ENCODE measurements at regions not wholly inside any gene's neighbourhood (a gene's known extent, or its start where the extent isn't known, plus 50 kb on each side); places are given as distances from the start of the nearest gene placed in this dataset.
A peak's percentile ranks its signal among the peaks of the same experiment; 100 is the strongest.

- Histone ChIP-seq H3K4me3 (no peak overlapping the region), H3K4me2 (no peak overlapping the region), H3K27ac (no peak overlapping the region), H3K9me3 (peaks cover 3% of the 10 kb centered on the region; the same call in 1 of the 3 replicates), H3K4me1 (no peaks in the 10 kb centered on the region)
- ATAC-seq (no peak), DNase-seq (ENCODE audit: low read depth in 1 of 2, low spot score in 1 of 2) (peak in 1 of 2 experiments; percentile 9), FAIRE-seq (no peak)
- CTCF ChIA-PET: interaction anchor here (1.5 to 4.3 kb wide), 2 partner anchors 13 to 14 kb away, joined by 4 to 20 read pairs; no protein-coding TSS in a partner anchor
- no peak for TF ChIP-seq ELK1 (IDR thresholded peaks at IDR 0.05; ENCODE audit: low read depth, low read length)
- TF ChIP-seq FOSL2 (IDR thresholded peaks at IDR 0.05): no peak
- no peak for TF ChIP-seq FOSL2 (CRISPR knock-in tag; IDR thresholded peaks at IDR 0.05)
- no peak for TF ChIP-seq PHF8 (IDR thresholded peaks at IDR 0.05; ENCODE audit: borderline replicate concordance, low read depth)
- no peak for TF ChIP-seq NR3C1 (IDR thresholded peaks at IDR 0.05)
- no peak for TF ChIP-seq ZFP36 (IDR thresholded peaks at IDR 0.05; ENCODE audit: borderline replicate concordance, partially characterized antibody)
- no peak for TF ChIP-seq E2F6 (IDR thresholded peaks at IDR 0.05; ENCODE audit: borderline replicate concordance, low read depth)
- POLR2A ChIA-PET: no interaction called here
- WGBS (ENCODE audit: missing lambda C conversion rate): 51% methylated on average over 3 of the region's 3 CpGs
Observed at GRCh38 chr20:24357177-24357576, 112.3 kb upstream of the SYNDIG1 start.

- no peak for FAIRE-seq
- 48% methylated on average over 4 of the region's 4 CpGs for WGBS (ENCODE audit: missing lambda C conversion rate)
- ChIA-PET CTCF (no interaction called here), POLR2A (no interaction called here)
- H3K9me3 ChIP-seq: no peaks in the 10 kb centered on the region
- H3K27ac ChIP-seq: no peak overlapping the region
- ATAC-seq: no peak
- no peaks in the 10 kb centered on the region for H3K4me1 ChIP-seq
- no peak overlapping the region for H3K4me3 ChIP-seq
- H3K4me2 ChIP-seq: no peak overlapping the region
- TF ChIP-seq ZNF302 (CRISPR knock-in tag; IDR thresholded peaks at IDR 0.05) (no peak), BCL3 (IDR thresholded peaks at IDR 0.05) (no peak), BHLHE40 (IDR thresholded peaks at IDR 0.05; ENCODE audit: low read depth, low read length) (no peak), REST (IDR thresholded peaks at IDR 0.05) (no peak), POLR2A (IDR thresholded peaks at IDR 0.05; ENCODE audit: low read length) (no peak)
- DNase-seq (ENCODE audit: low read depth in 1 of 2, low spot score in 1 of 2): no peak
Observed at GRCh38 chr20:24353135-24353690, 116.2 kb upstream of the SYNDIG1 start.

- Histone ChIP-seq H3K4me3 (no peak overlapping the region), H3K27ac (no peak overlapping the region), H3K4me2 (no peak overlapping the region), H3K4me1 (no peaks in the 10 kb centered on the region), H3K9me3 (no peaks in the 10 kb centered on the region)
- ATAC-seq: no peak
- POLR2A ChIA-PET: no interaction called here
- no peak for FAIRE-seq
- WGBS (ENCODE audit: missing lambda C conversion rate): 53% methylated on average over 7 of the region's 7 CpGs
- DNase-seq (ENCODE audit: low read depth in 1 of 2, low spot score in 1 of 2): no peak
- CTCF ChIA-PET: interaction anchor here (1.0 to 1.4 kb wide), 2 partner anchors 9 to 10 kb away, joined by 3 to 4 read pairs; no protein-coding TSS in a partner anchor
- TF ChIP-seq EHMT2 (IDR thresholded peaks at IDR 0.05; ENCODE audit: low read depth) (no peak), FOSL2 (IDR thresholded peaks at IDR 0.05) (no peak), FOSL2 (CRISPR knock-in tag; IDR thresholded peaks at IDR 0.05) (no peak), BHLHE40 (IDR thresholded peaks at IDR 0.05; ENCODE audit: low read depth, low read length) (no peak), ATOH8 (CRISPR knock-in tag; IDR thresholded peaks at IDR 0.05; ENCODE audit: low read depth) (no peak), HEYL (CRISPR knock-in tag; IDR thresholded peaks at IDR 0.05) (no peak), E2F6 (IDR thresholded peaks at IDR 0.05; ENCODE audit: borderline replicate concordance, low read depth) (no peak), FOSB (CRISPR knock-in tag; IDR thresholded peaks at IDR 0.05) (no peak), RNF2 (IDR thresholded peaks at IDR 0.05; ENCODE audit: borderline replicate concordance, low read depth) (no peak), RAD21 (conservative IDR thresholded peaks at IDR 0.05 in 1 of 2, IDR thresholded peaks at IDR 0.05 in 1 of 2) (no peak), CBX8 (IDR thresholded peaks at IDR 0.05) (no peak), EHF (CRISPR knock-in tag; IDR thresholded peaks at IDR 0.05) (no peak), EP300 (IDR thresholded peaks at IDR 0.05) (no peak), CHD2 (IDR thresholded peaks at IDR 0.05; ENCODE audit: low read length, partially characterized antibody) (no peak), ZSCAN20 (CRISPR knock-in tag; IDR thresholded peaks at IDR 0.05) (no peak)
Observed at GRCh38 chr20:24350923-24351368, 118.5 kb upstream of the SYNDIG1 start.

All from A549 (cell line).